Liver (tissue), 8 donors: ENCODE measurements at regions not wholly inside any gene's neighbourhood (a gene's known extent, or its start where the extent isn't known, plus 50 kb on each side); places are given as distances from the start of the nearest gene placed in this dataset.

Source experiments
- DNase-seq: peaks from one replicate; pipeline ENCODE4 v3.0.0-alpha.2; 2017; ENCODE audit warnings: low spot score
- H3K27ac ChIP-seq, 2 donors: one replicate each; pipeline ENCODE4 v1.7.0; 2013; ENCODE audit warnings: inconsistent platforms in 2 of 2, low read length in 2 of 2, control low read depth in 1 of 2, low read depth in 1 of 2, mild to moderate bottlenecking in 1 of 2
- H3K27me3 ChIP-seq, 4 donors: one replicate each; pipeline versions ENCODE4 v1.6.1 to v1.7.0; 2013; ENCODE audit warnings: low read length in 3 of 4, inconsistent platforms in 1 of 4, mild to moderate bottlenecking in 1 of 4, moderate library complexity in 1 of 4; ENCODE audit not compliant: control insufficient read depth in 4 of 4, insufficient read depth in 4 of 4
- H3K36me3 ChIP-seq, 4 donors: one replicate each; pipeline versions ENCODE4 v1.6.1 to v1.7.0; 2013; ENCODE audit warnings: low read length in 3 of 4, mild to moderate bottlenecking in 3 of 4, low read depth in 1 of 4, moderate library complexity in 1 of 4; ENCODE audit not compliant: control insufficient read depth in 4 of 4, insufficient read depth in 3 of 4
- H3K4me1 ChIP-seq, 4 donors: one replicate each; pipeline versions ENCODE4 v1.6.1 to v1.7.0; 2013; ENCODE audit warnings: low read length in 3 of 4, mild to moderate bottlenecking in 3 of 4, moderate library complexity in 1 of 4; ENCODE audit not compliant: control insufficient read depth in 4 of 4, insufficient read depth in 4 of 4
- H3K4me3 ChIP-seq, 3 donors: one replicate each; pipeline versions ENCODE4 v1.6.1 to v1.7.0; 2013; ENCODE audit warnings: low read length in 3 of 3, control low read depth in 1 of 3, low read depth in 1 of 3, mild to moderate bottlenecking in 1 of 3
- H3K9ac ChIP-seq, 2 donors: one replicate each; pipeline ENCODE4 v1.7.0; 2013; ENCODE audit warnings: low read length in 2 of 2, mild to moderate bottlenecking in 2 of 2, moderate library complexity in 2 of 2, control low read depth in 1 of 2, low read depth in 1 of 2
- H3K9me3 ChIP-seq, 4 donors: one replicate each; pipeline versions ENCODE4 v1.6.1 to v1.7.0; 2013; ENCODE audit warnings: low read length in 3 of 4; ENCODE audit not compliant: control insufficient read depth in 4 of 4
- ATF3 ChIP-seq: IDR thresholded peaks from 2 replicates; pipeline ENCODE4 v1.6.1; 2016; ENCODE audit warnings: antibody characterized with exemption
- CTCF ChIP-seq: fragments of 150-350 bp; IDR thresholded peaks from 2 replicates; pipeline ENCODE4 v1.5.1; 2017; ENCODE audit warnings: improper control_type of control experiment, low read depth, low read length; ENCODE audit not compliant: missing input control
- EGR1 ChIP-seq, 2 donors: IDR thresholded peaks; 2 replicates each; pipeline ENCODE4 v1.6.1; 2016 to 2018; ENCODE audit warnings: antibody characterized with exemption in 2 of 2, low read depth in 2 of 2
- FOXA1 ChIP-seq: IDR thresholded peaks from 2 replicates; pipeline ENCODE4 v1.6.1; 2016; ENCODE audit warnings: antibody characterized with exemption
- FOXA2 ChIP-seq: IDR thresholded peaks from 2 replicates; pipeline ENCODE4 v1.6.1; 2016; ENCODE audit warnings: antibody characterized with exemption
- GABPA ChIP-seq, 2 donors: IDR thresholded peaks in 1 of 2; conservative IDR thresholded peaks in 1 of 2; 2 replicates each; pipeline ENCODE4 v1.6.1; 2016; ENCODE audit warnings: antibody characterized with exemption in 2 of 2, mild to moderate bottlenecking in 1 of 2, moderate library complexity in 1 of 2
- HNF4A ChIP-seq, 2 donors: conservative IDR thresholded peaks; 2 replicates each; pipeline ENCODE4 v1.6.1; 2016; ENCODE audit warnings: antibody characterized with exemption in 2 of 2, mild to moderate bottlenecking in 2 of 2
- HNF4G ChIP-seq: IDR thresholded peaks from 2 replicates; pipeline ENCODE4 v1.6.1; 2016; ENCODE audit warnings: antibody characterized with exemption
- JUND ChIP-seq, 2 donors: IDR thresholded peaks; 2 replicates each; pipeline ENCODE4 v1.6.1; 2016; ENCODE audit warnings: antibody characterized with exemption in 2 of 2
- MAX ChIP-seq: IDR thresholded peaks from 2 replicates; pipeline ENCODE4 v1.6.1; 2016; ENCODE audit warnings: antibody characterized with exemption
- NR2F2 ChIP-seq: IDR thresholded peaks from 2 replicates; pipeline ENCODE4 v1.6.1; 2016; ENCODE audit warnings: antibody characterized with exemption
- RAD21 ChIP-seq, 2 donors: IDR thresholded peaks; 2 replicates each; pipeline ENCODE4 v1.6.1; 2016; ENCODE audit warnings: antibody characterized with exemption in 2 of 2, mild to moderate bottlenecking in 2 of 2
- REST ChIP-seq: IDR thresholded peaks from 2 replicates; pipeline ENCODE4 v1.6.1; 2016; ENCODE audit warnings: antibody characterized with exemption, mild to moderate bottlenecking
- RXRA ChIP-seq, 2 donors: IDR thresholded peaks; 2 replicates each; pipeline ENCODE4 v1.6.1; 2017 to 2018; ENCODE audit warnings: antibody characterized with exemption in 2 of 2, mild to moderate bottlenecking in 1 of 2
- TAF1 ChIP-seq: conservative IDR thresholded peaks from 2 replicates; pipeline ENCODE4 v1.6.1; 2016; ENCODE audit warnings: antibody characterized with exemption, mild to moderate bottlenecking
- YY1 ChIP-seq: IDR thresholded peaks from 2 replicates; pipeline ENCODE4 v1.6.1; 2016; ENCODE audit warnings: antibody characterized with exemption, mild to moderate bottlenecking
- WGBS: extraction: QIAGEN DNeasy Blood & Tissue Kit; methylation state at CpG from one replicate; pipeline ENCODE4 v1.1.7; 2013; 5-methylcytosine and 5-hydroxymethylcytosine counted together
- TF ChIP-seq, protein P1 (sequence below): IDR thresholded peaks from 2 replicates; pipeline ENCODE4 v1.6.1; 2016; ENCODE audit warnings: antibody characterized with exemption
- donor health status: healthy.
- donor health status: healthy.
- donor health status: healthy.
- donor health status: healthy.
- donor health status: healthy.

GRCh38 chr11:95695181-95695580 lies 94.4 kb downstream of the FAM76B start:
- no peak for TF ChIP-seq RAD21 (IDR thresholded peaks at IDR 0.05)
- no peak for TF ChIP-seq CTCF
- TF ChIP-seq FOXA1 = no peak
- TF ChIP-seq JUND (IDR thresholded peaks at IDR 0.05) = no peak
- TF ChIP-seq GABPA (IDR thresholded peaks at IDR 0.05 in 1 of 2, conservative IDR thresholded peaks at IDR 0.05 in 1 of 2) = no peak
- TF ChIP-seq EGR1 (IDR thresholded peaks at IDR 0.05; ENCODE audit: low read depth in 2 of 2) = no peak
- no peak for TF ChIP-seq FOXA2
- no peak for TF ChIP-seq RXRA (IDR thresholded peaks at IDR 0.05)
- TF ChIP-seq, protein P1, sequence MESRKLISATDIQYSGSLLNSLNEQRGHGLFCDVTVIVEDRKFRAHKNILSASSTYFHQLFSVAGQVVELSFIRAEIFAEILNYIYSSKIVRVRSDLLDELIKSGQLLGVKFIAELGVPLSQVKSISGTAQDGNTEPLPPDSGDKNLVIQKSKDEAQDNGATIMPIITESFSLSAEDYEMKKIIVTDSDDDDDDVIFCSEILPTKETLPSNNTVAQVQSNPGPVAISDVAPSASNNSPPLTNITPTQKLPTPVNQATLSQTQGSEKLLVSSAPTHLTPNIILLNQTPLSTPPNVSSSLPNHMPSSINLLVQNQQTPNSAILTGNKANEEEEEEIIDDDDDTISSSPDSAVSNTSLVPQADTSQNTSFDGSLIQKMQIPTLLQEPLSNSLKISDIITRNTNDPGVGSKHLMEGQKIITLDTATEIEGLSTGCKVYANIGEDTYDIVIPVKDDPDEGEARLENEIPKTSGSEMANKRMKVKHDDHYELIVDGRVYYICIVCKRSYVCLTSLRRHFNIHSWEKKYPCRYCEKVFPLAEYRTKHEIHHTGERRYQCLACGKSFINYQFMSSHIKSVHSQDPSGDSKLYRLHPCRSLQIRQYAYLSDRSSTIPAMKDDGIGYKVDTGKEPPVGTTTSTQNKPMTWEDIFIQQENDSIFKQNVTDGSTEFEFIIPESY = no peak
- TF ChIP-seq REST = no peak
- TF ChIP-seq TAF1 = no peak
- TF ChIP-seq HNF4A (conservative IDR thresholded peaks at IDR 0.05) = no peak
- no peak for TF ChIP-seq YY1
- no peak for TF ChIP-seq NR2F2
- TF ChIP-seq HNF4G = no peak
- TF ChIP-seq ATF3 = no peak
- no peak for TF ChIP-seq MAX
- Histone ChIP-seq H3K27me3 (no peaks in the 10 kb centered on the region), H3K9ac (no peak overlapping the region), H3K27ac (no peak overlapping the region), H3K4me1 (no peaks in the 10 kb centered on the region), H3K36me3 (no peaks in the 10 kb centered on the region), H3K9me3 (no peaks in the 10 kb centered on the region), H3K4me3 (no peak overlapping the region)
- no peak for DNase-seq

- Histone ChIP-seq H3K9ac (no peak overlapping the region), H3K4me1 (no peaks in the 10 kb centered on the region), H3K27ac (no peak overlapping the region), H3K27me3 (no peaks in the 10 kb centered on the region), H3K4me3 (no peak overlapping the region), H3K9me3 (no peaks in the 10 kb centered on the region), H3K36me3 (no peaks in the 10 kb centered on the region)
- TF ChIP-seq, protein P1 = no peak
- TF ChIP-seq MAX = no peak
- DNase-seq = no peak
- WGBS = 3% methylated on average over 1 of the region's 1 CpG
Observed at GRCh38 chr11:95693298-95693697, 96.3 kb downstream of the FAM76B start.
